ENCODE measurements at regions not wholly inside any gene's neighbourhood (a gene's known extent, or its start where the extent isn't known, plus 50 kb on each side); places are given as distances from the start of the nearest gene placed in this dataset.
"Not testable (repeated sequence)": the region's sequence is repeated elsewhere in the genome, so short reads cannot be mapped to it uniquely, and the experiment has no call there.

DNA sequence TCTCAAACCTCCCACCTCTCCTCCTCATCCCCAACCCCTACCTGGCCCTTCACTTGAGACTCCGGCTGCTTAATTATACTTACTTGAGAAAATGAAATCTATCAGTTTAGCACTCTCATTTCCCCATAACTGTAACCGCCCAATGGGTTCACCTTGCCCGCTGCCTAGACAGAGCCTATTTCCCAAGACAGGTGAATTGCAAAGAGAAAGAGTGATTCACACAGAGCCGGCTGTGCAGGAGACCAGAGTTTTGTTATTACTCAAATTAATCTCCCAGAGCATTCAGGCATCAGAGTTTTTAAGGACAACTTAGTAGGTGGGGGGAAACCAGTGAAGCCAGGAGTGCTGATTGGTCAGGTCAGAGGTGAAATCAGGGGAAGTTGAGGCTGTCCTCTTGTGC, 301.4 kb upstream of the CDYL start:
- H3K36me3 Mint-ChIP-seq (ENCODE audit: low read depth), result no peaks in the 10 kb centered on the region
- intact Hi-C loops (cut with micrococcal nuclease), result no loop called here
- H3K4me1 Mint-ChIP-seq, result no peaks in the 10 kb centered on the region
- H3K4me3 Mint-ChIP-seq, result no peak overlapping the region
- H3K27me3 Mint-ChIP-seq, result no peaks in the 10 kb centered on the region
- no peak for DNase-seq
- peaks cover 18% of the 10 kb centered on the region for H3K9me3 Mint-ChIP-seq
- no peak overlapping the region for H3K27ac Mint-ChIP-seq

DNA sequence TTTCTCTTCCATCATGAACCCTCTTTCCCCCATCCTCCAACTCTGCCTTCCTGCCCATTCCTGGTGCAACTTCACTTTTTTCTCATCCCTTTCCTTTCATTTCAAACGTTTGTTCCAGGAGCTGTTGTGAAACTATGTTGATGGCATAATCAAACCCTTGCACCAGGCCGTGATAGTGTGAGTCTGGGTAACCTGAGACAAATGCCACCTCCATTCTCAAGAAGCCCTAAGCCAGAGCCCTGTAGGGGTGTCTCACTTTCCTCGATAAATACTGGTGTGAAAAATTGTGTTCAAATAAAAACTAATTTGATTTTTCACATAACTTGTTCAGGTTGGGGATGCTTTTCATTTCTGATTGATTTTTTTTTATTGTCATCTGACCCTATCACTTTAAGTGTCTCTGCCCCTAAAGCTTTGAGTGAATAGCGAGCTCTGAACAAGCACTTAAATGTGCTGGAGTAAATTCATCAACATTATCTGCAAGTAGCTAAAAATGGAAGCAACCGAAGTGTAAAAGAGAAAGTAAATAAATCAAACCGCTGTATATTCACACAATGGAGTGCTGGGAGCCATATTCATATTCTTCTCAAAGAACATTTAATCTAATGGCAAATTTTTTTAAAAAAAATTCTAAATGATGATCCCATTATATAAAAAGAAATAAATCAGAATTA, 303.1 kb upstream of the CDYL start:
- H3K9me3 Mint-ChIP-seq, result peaks cover 23% of the 10 kb centered on the region
- no peak overlapping the region for H3K27ac Mint-ChIP-seq
- H3K4me1 Mint-ChIP-seq, result no peaks in the 10 kb centered on the region
- H3K4me3 Mint-ChIP-seq, result no peak overlapping the region
- intact Hi-C loops (cut with micrococcal nuclease), result no loop called here
- no peak for DNase-seq
- H3K36me3 Mint-ChIP-seq (ENCODE audit: low read depth), result no peaks in the 10 kb centered on the region
- no peaks in the 10 kb centered on the region for H3K27me3 Mint-ChIP-seq

DNA sequence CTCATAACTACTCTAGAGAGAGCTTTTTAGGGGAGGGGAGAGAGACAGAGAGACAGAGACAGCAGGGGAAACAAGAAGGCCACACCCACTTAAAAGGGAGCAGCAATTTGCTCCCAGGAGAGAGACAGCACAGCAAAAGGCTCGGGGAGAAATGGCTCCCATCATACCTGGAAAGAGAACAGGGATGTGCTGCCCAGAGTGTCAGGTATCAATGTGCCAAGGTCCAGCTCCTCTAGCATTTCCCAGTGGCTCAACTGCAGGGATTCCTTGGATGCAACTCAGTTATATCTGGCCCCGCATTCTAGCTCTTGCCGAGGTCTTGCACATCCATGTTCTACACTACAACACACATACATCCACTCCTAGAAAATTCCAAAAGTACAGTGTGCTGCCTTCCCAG, 304.0 kb upstream of the CDYL start:
- Mint-ChIP-seq H3K36me3 (ENCODE audit: low read depth) (no peaks in the 10 kb centered on the region), H3K4me1 (no peaks in the 10 kb centered on the region), H3K27ac (no peak overlapping the region), H3K9me3 (peaks cover 23% of the 10 kb centered on the region), H3K27me3 (no peaks in the 10 kb centered on the region), H3K4me3 (no peak overlapping the region)
- DNase-seq, result no peak
- intact Hi-C loops (cut with micrococcal nuclease), result no loop called here

- H3K27ac Mint-ChIP-seq; DNase-seq; H3K36me3 Mint-ChIP-seq (ENCODE audit: low read depth); H3K4me3 Mint-ChIP-seq; H3K4me1 Mint-ChIP-seq; intact Hi-C loops (cut with micrococcal nuclease); H3K27me3 Mint-ChIP-seq: not testable (repeated sequence)
- H3K9me3 Mint-ChIP-seq, result peaks cover 21% of the 10 kb centered on the region
Observed at GRCh38 chr6:4471515-4471914, 304.7 kb upstream of the CDYL start.

DNA sequence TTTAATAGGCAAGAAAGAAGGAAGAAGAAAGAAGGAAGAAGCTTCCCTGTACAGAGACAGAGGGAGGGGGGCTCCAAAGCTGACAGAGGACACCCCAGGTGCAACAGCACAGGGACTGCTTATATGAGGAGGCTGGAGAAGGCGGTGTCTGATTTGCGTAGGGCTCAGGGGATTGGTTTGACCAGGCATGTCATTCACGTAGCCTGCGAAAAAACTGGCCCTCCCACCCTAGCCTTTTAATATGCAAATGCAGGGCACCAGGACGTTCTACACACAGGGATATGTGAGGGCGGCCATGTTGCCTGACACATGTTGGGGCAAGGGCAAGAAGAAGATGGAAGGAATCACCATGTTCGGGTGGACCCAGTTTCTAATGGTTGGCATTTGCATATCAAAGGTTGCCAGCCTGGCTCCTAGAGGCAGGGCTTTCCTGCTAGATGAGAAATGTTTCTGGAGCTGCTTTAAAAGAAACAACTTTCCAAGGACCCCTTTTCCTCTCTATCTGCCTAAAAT, 305.4 kb upstream of the CDYL start:
- DNase-seq, result no peak
- H3K27me3 Mint-ChIP-seq, result no peaks in the 10 kb centered on the region
- H3K4me1 Mint-ChIP-seq, result no peaks in the 10 kb centered on the region
- intact Hi-C loops (cut with micrococcal nuclease), result no loop called here
- H3K4me3 Mint-ChIP-seq, result no peak overlapping the region
- peaks cover 19% of the 10 kb centered on the region for H3K9me3 Mint-ChIP-seq
- no peak overlapping the region for H3K27ac Mint-ChIP-seq
- no peaks in the 10 kb centered on the region for H3K36me3 Mint-ChIP-seq (ENCODE audit: low read depth)

GRCh38 chr6:4466769-4467480, 309.3 kb upstream of the CDYL start:
- intact Hi-C loops (cut with micrococcal nuclease), result no loop called here
- no peak for DNase-seq
- no peak overlapping the region for H3K4me3 Mint-ChIP-seq
- peaks cover 19% of the 10 kb centered on the region for H3K9me3 Mint-ChIP-seq
- no peaks in the 10 kb centered on the region for H3K4me1 Mint-ChIP-seq
- no peaks in the 10 kb centered on the region for H3K27me3 Mint-ChIP-seq
- no peak overlapping the region for H3K27ac Mint-ChIP-seq
- no peaks in the 10 kb centered on the region for H3K36me3 Mint-ChIP-seq (ENCODE audit: low read depth)

GRCh38 chr6:4466261-4466660, 309.9 kb upstream of the CDYL start:
- Mint-ChIP-seq H3K27ac (no peak overlapping the region), H3K9me3 (peaks cover 13% of the 10 kb centered on the region), H3K4me3 (no peak overlapping the region), H3K36me3 (ENCODE audit: low read depth) (no peaks in the 10 kb centered on the region), H3K4me1 (no peaks in the 10 kb centered on the region), H3K27me3 (no peaks in the 10 kb centered on the region)
- intact Hi-C loops (cut with micrococcal nuclease), result no loop called here
- DNase-seq, result no peak

GRCh38 chr6:4464638-4465037, 311.6 kb upstream of the CDYL start:
- no peaks in the 10 kb centered on the region for H3K4me1 Mint-ChIP-seq
- H3K4me3 Mint-ChIP-seq, result no peak overlapping the region
- no peaks in the 10 kb centered on the region for H3K36me3 Mint-ChIP-seq (ENCODE audit: low read depth)
- intact Hi-C loops (cut with micrococcal nuclease), result no loop called here
- DNase-seq, result no peak
- peaks cover 5% of the 10 kb centered on the region for H3K9me3 Mint-ChIP-seq
- no peak overlapping the region for H3K27ac Mint-ChIP-seq
- no peaks in the 10 kb centered on the region for H3K27me3 Mint-ChIP-seq

GRCh38 chr6:4463236-4463635, 313.0 kb upstream of the CDYL start:
- no peaks in the 10 kb centered on the region for H3K36me3 Mint-ChIP-seq (ENCODE audit: low read depth)
- H3K9me3 Mint-ChIP-seq, result peaks cover under 1% of the 10 kb centered on the region
- no peak overlapping the region for H3K27ac Mint-ChIP-seq
- no peaks in the 10 kb centered on the region for H3K27me3 Mint-ChIP-seq
- H3K4me3 Mint-ChIP-seq, result no peak overlapping the region
- DNase-seq, result no peak
- no peaks in the 10 kb centered on the region for H3K4me1 Mint-ChIP-seq
- intact Hi-C loops (cut with micrococcal nuclease), result no loop called here

DNA sequence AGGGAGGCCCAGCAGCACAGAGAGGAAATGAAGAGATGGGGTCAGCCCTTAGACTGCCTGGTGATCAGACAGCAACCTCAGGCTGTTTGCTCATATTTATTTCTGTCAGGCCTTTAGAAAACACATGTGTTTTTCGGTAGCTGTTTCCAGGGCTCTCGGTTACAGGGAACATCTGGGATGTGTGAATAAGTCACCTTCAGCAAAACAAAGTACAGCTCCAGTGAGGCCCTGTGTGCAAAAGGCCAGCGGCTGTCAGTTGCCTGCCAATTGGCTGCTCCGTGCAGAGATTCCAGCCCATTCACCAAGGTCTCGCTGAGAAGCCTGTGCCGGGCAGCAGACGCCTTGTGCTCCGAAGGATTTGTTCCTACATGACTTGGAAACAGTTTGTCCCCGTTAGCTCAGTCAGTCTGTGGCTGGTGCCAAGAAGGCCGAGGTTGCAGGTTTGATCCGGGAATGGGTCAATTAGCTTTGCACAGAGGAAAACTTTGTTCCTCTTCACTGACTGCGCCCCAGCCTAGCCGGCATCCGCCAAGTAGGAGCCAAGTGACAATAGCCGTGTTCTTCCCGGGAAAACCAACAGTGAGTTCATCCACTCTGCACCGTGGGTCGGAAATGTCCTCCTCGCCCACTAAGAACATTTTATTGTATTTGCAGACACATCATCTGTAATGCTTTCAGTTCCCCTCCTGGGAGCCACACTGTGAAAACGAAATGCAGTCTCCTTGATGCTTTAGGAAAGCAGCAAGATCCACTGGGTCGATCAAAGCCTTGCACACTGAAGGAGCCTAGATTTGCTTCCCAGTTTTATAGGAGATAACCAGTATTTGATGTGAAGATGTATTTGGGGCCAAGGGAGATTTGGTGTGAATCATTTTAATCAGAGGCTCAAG, 315.4 kb upstream of the CDYL start:
- DNase-seq, result no peak
- intact Hi-C loops (cut with micrococcal nuclease), result no loop called here
- H3K27ac Mint-ChIP-seq, result no peak overlapping the region
- H3K36me3 Mint-ChIP-seq (ENCODE audit: low read depth), result no peaks in the 10 kb centered on the region
- no peaks in the 10 kb centered on the region for H3K27me3 Mint-ChIP-seq
- H3K9me3 Mint-ChIP-seq, result no peaks in the 10 kb centered on the region
- no peak overlapping the region for H3K4me3 Mint-ChIP-seq
- no peaks in the 10 kb centered on the region for H3K4me1 Mint-ChIP-seq

DNA sequence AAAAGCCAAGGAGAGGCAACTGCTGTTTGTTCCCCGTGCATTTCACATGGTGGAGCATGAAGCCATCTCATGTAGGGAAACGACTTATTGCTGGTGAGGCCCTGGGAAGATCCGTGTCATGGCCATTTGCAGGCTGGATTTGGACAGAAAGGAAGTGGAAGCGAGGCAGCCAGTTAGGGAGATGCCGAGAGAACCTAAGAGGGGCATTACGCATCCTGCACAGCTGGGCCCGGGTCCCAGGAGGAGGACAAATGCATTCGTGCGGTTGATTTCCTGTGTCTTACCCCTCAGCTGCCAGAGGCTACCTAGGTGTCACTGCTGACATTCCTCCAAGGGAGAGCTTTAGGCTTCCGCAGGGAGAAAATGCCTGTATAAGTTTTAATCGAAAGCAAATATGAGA, 316.2 kb upstream of the CDYL start:
- no peak overlapping the region for H3K27ac Mint-ChIP-seq
- H3K27me3 Mint-ChIP-seq, result no peaks in the 10 kb centered on the region
- H3K36me3 Mint-ChIP-seq (ENCODE audit: low read depth), result no peaks in the 10 kb centered on the region
- H3K4me3 Mint-ChIP-seq, result no peak overlapping the region
- H3K9me3 Mint-ChIP-seq, result no peaks in the 10 kb centered on the region
- no peaks in the 10 kb centered on the region for H3K4me1 Mint-ChIP-seq
- intact Hi-C loops (cut with micrococcal nuclease), result no loop called here
- no peak for DNase-seq

GRCh38 chr6:4459032-4459431, 317.2 kb upstream of the CDYL start:
- Mint-ChIP-seq H3K27me3 (no peaks in the 10 kb centered on the region), H3K36me3 (ENCODE audit: low read depth) (no peaks in the 10 kb centered on the region), H3K27ac (no peak overlapping the region), H3K4me3 (no peak overlapping the region), H3K4me1 (no peaks in the 10 kb centered on the region), H3K9me3 (no peaks in the 10 kb centered on the region)
- DNase-seq, result no peak
- intact Hi-C loops (cut with micrococcal nuclease), result no loop called here

DNA sequence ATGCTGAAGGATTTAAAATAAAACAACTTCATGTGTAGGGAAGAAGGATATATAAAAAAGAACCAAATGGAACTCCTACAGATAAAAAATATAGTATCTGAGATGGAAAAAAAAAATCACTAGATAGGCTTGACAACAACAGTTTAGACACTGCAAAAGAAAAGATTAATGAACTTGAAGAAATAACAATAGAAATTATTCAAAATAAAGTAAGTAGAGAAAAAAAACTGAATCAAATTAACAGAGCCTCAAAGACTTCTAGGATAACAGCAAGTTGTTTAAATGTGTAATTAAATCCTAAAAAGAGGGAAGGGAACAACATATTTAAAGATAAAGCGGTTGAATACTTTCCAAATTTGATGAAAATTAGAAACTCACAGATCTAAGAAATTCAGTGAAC, 316.3 kb upstream of the ECI2 start:
- Mint-ChIP-seq H3K4me3 (no peak overlapping the region), H3K4me1 (no peaks in the 10 kb centered on the region), H3K27ac (no peak overlapping the region), H3K36me3 (ENCODE audit: low read depth) (no peaks in the 10 kb centered on the region), H3K9me3 (no peaks in the 10 kb centered on the region), H3K27me3 (no peaks in the 10 kb centered on the region)
- intact Hi-C loops (cut with micrococcal nuclease), result no loop called here
- DNase-seq, result no peak

GRCh38 chr6:4451081-4451480, 315.7 kb upstream of the ECI2 start:
- Mint-ChIP-seq H3K4me3 (no peak overlapping the region), H3K36me3 (ENCODE audit: low read depth) (no peaks in the 10 kb centered on the region), H3K27ac (no peak overlapping the region), H3K9me3 (no peaks in the 10 kb centered on the region), H3K4me1 (no peaks in the 10 kb centered on the region), H3K27me3 (no peaks in the 10 kb centered on the region)
- DNase-seq, result no peak
- intact Hi-C loops (cut with micrococcal nuclease), result no loop called here
